ENCODE measurements at regions not wholly inside any gene's neighbourhood (a gene's known extent, or its start where the extent isn't known, plus 50 kb on each side); places are given as distances from the start of the nearest gene placed in this dataset.
A peak's percentile ranks its signal among the peaks of the same experiment; 100 is the strongest.

- no peak overlapping the region for H3K4me3 ChIP-seq (ENCODE audit: low read depth, low read length)
- no peak for TF ChIP-seq CTCF (IDR thresholded peaks at IDR 0.05; ENCODE audit: insufficient read depth, low read depth, low read length, missing control alignments)
- no peak for DNase-seq (ENCODE audit: low read depth)
Measured at GRCh38 chr15:29933042-29933803, 111.0 kb upstream of the TJP1 start.

DNA sequence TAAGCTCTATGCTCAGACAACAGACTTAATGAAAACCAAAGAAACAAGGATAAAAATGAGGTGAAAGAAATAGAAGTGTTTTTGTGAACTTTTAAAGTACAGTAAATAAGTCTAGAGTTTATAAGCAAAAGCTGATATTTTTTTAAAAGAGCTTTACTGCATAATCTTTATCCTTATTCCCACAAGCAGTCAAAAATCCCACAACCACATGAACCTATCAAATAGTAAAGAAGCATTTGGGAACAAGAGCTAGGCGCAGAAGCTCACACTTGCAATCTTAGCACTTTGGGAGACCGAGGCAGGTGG, 103.8 kb upstream of the TJP1 start:
- H3K4me3 ChIP-seq (ENCODE audit: low read depth, low read length): no peak overlapping the region
- TF ChIP-seq CTCF (IDR thresholded peaks at IDR 0.05; ENCODE audit: insufficient read depth, low read depth, low read length, missing control alignments): no peak
- DNase-seq (ENCODE audit: low read depth): no peak

DNA sequence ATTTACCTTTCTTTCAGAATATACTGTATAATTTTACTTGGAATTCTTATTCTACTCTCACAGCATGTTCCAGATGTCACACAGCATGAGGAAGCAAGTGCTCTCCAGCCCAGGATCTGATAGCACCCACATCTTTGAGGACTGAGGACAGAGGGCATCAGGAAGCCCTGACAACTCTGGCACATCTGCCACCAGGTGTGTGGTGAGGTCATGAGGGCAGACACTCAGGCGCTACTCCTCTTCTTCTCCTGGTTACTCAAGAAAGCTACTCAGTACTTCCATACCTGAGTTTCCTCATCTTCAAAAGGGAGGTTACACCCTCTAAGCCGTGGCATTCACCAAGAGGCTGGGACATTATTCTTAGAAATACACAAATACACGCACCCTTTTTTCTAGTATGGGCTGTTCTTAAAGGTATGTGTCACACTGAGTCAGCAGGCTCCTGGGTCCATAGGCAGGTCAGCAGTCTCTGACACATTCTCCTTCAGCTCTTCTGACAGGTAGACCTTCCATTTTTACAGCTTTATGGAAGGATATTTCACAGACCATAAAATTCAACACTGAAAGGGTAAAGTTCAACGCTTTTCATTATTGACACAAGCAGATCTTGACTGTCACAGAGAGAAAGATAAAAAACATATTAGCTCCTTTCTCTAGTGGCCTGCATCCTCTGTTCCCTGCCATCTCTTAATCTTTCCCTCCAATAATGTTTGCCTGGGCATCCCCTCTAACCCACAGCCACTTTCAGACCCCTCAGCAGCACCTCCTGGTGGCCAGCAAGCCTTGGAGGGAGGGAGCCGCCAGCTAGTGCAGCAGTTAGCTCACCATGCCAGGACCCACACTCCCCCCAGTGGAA, 103.2 kb upstream of the TJP1 start:
- TF ChIP-seq CTCF (IDR thresholded peaks at IDR 0.05; ENCODE audit: insufficient read depth, low read depth, low read length, missing control alignments): peak; percentile 52
- no peak overlapping the region for H3K4me3 ChIP-seq (ENCODE audit: low read depth, low read length)
- peak; percentile 50 for DNase-seq (ENCODE audit: low read depth)

- no peak overlapping the region for H3K4me3 ChIP-seq (ENCODE audit: low read depth, low read length)
- no peak for DNase-seq (ENCODE audit: low read depth)
- no peak for TF ChIP-seq CTCF (IDR thresholded peaks at IDR 0.05; ENCODE audit: insufficient read depth, low read depth, low read length, missing control alignments)
Measured at GRCh38 chr15:29924750-29925149, 102.5 kb upstream of the TJP1 start.

DNA sequence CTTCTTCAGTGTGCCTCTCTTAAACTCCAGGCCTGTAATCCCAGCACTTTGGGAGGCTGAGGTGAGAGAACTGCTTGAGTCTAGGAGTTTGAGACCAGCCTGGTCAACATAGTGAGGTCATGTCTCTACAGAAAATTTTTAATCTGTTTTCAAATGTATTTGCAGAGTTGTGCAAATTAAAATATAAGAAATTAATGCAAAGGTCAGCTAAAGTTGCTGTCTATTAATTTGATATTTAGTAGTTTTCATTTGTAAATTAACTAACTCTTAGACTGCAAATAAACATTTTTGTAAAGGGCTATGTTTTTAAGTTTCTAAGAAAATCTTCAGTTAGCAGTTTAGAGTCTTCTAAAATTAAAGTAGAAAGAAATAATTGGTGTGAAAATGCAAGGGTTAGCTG, 99.9 kb upstream of the TJP1 start:
- no peak for DNase-seq (ENCODE audit: low read depth)
- no peak for TF ChIP-seq CTCF (IDR thresholded peaks at IDR 0.05; ENCODE audit: insufficient read depth, low read depth, low read length, missing control alignments)

GRCh38 chr15:29921130-29921601, 98.9 kb upstream of the TJP1 start:
- no peak overlapping the region for H3K4me3 ChIP-seq (ENCODE audit: low read depth, low read length)
- no peak for DNase-seq (ENCODE audit: low read depth)
- no peak for TF ChIP-seq CTCF (IDR thresholded peaks at IDR 0.05; ENCODE audit: insufficient read depth, low read depth, low read length, missing control alignments)

More for the DNA sequence above, 99.9 kb upstream of the TJP1 start:
- H3K4me3 ChIP-seq (ENCODE audit: low read depth, low read length): no peak overlapping the region
